Gastrocnemius medialis (tissue), 4 donors: ENCODE measurements at regions not wholly inside any gene's neighbourhood (a gene's known extent, or its start where the extent isn't known, plus 50 kb on each side); places are given as distances from the start of the nearest gene placed in this dataset.

ENCODE experiments used
- ATAC-seq, 2 donors: fragments of 150-250 bp; one replicate each; pipeline ENCODE4 v1.9.1; 2016
- DNase-seq, 2 donors: peaks; one replicate each; pipeline ENCODE4 v3.0.0-alpha.2; 2019
- H3K27ac ChIP-seq, 4 donors: fragments of 200-600 bp; sonication (generic); 1 replicate in 1 of 4; 2 replicates in 3 of 4; pipeline ENCODE4 v1.5.1; 2016 to 2018; ENCODE audit warnings: mild to moderate bottlenecking in 2 of 4, moderate library complexity in 1 of 4
- H3K27me3 ChIP-seq, 3 donors: fragments of 200-600 bp; sonication (generic) in 2 of 3; 1 replicate in 1 of 3; 2 replicates in 2 of 3; pipeline versions ENCODE4 v1.5.1 to v1.6.0; 2016 to 2019; ENCODE audit warnings: mild to moderate bottlenecking in 1 of 3, moderate library complexity in 1 of 3
- H3K36me3 ChIP-seq, 2 donors: fragments of 200-600 bp; sonication (generic) in 1 of 2; one replicate each; pipeline ENCODE4 v1.5.1; 2017 to 2018
- H3K4me1 ChIP-seq, 2 donors: fragments of 200-600 bp; sonication (generic) in 1 of 2; one replicate each; pipeline ENCODE4 v1.5.1; 2016 to 2017; ENCODE audit warnings: mild to moderate bottlenecking in 2 of 2
- H3K4me3 ChIP-seq, 4 donors: fragments of 200-600 bp; sonication (generic) in 3 of 4; 1 replicate in 1 of 4; 2 replicates in 3 of 4; pipeline ENCODE4 v1.5.1; 2016 to 2019; ENCODE audit warnings: mild to moderate bottlenecking in 2 of 4
- H3K9me3 ChIP-seq, 3 donors: fragments of 200-600 bp; sonication (generic) in 2 of 3; 1 replicate in 1 of 3; 2 replicates in 2 of 3; pipeline ENCODE4 v1.5.1; 2016 to 2019
- POLR2A ChIP-seq, 2 donors: fragments of 450-650 bp; IDR thresholded peaks; one replicate each; pipeline ENCODE4 v1.6.1; 2017; ENCODE audit warnings: antibody characterized with exemption in 2 of 2, mild to moderate bottlenecking in 2 of 2, moderate library complexity in 2 of 2
- in situ Hi-C, 4 donors: fragments of 200-750 bp; cut with MboI; loops; one replicate each; pipeline versions ENCODE4 v1.15.0 to v1.8.0; 2017; ENCODE audit warnings: low sequenced_read_pairs in 4 of 4
- intact Hi-C: fragments of 100-400 bp; cut with DNase I; formaldehyde crosslinking; loops from one replicate; pipeline ENCODE4 v1.15.1; 2023; ENCODE audit warnings: low total_unique reads
- TF ChIP-seq, protein P1 (sequence below), 5 experiments: fragments of 450-650 bp in 3 of 5; fragments of 200-600 bp in 2 of 5; sonication (generic) in 2 of 5; IDR thresholded peaks in 4 of 5; conservative IDR thresholded peaks in 1 of 5; 1 replicate in 4 of 5; 2 replicates in 1 of 5; pipeline ENCODE4 v1.5.1; 2016 to 2019; ENCODE audit warnings: antibody characterized with exemption in 5 of 5, mild to moderate bottlenecking in 3 of 5, moderate library complexity in 3 of 5

- no peak for ATAC-seq
Observed at GRCh38 chr11:69397732-69398131, 83.7 kb upstream of the LINC01488 start.

GRCh38 chr11:69398529-69399492, 82.7 kb upstream of the LINC01488 start:
- in situ Hi-C loops (no loop called here), intact Hi-C loops (no loop called here)
- Histone ChIP-seq H3K4me1 (no peaks in the 10 kb centered on the region), H3K27me3 (no peaks in the 10 kb centered on the region), H3K36me3 (no peaks in the 10 kb centered on the region), H3K9me3 (no peaks in the 10 kb centered on the region), H3K4me3 (no peak overlapping the region), H3K27ac (no peak overlapping the region)
- ATAC-seq (no peak), DNase-seq (peak in 1 of 2 donors; percentile 6)
- TF ChIP-seq POLR2A (IDR thresholded peaks at IDR 0.05), result no peak
- TF ChIP-seq, protein P1, sequence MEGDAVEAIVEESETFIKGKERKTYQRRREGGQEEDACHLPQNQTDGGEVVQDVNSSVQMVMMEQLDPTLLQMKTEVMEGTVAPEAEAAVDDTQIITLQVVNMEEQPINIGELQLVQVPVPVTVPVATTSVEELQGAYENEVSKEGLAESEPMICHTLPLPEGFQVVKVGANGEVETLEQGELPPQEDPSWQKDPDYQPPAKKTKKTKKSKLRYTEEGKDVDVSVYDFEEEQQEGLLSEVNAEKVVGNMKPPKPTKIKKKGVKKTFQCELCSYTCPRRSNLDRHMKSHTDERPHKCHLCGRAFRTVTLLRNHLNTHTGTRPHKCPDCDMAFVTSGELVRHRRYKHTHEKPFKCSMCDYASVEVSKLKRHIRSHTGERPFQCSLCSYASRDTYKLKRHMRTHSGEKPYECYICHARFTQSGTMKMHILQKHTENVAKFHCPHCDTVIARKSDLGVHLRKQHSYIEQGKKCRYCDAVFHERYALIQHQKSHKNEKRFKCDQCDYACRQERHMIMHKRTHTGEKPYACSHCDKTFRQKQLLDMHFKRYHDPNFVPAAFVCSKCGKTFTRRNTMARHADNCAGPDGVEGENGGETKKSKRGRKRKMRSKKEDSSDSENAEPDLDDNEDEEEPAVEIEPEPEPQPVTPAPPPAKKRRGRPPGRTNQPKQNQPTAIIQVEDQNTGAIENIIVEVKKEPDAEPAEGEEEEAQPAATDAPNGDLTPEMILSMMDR (IDR thresholded peaks at IDR 0.05 in 4 of 5, conservative IDR thresholded peaks at IDR 0.05 in 1 of 5), result no peak

More at GRCh38 chr11:69397732-69398131, 83.7 kb upstream of the LINC01488 start:
- DNase-seq, result no peak
- intact Hi-C loops, result no loop called here
- no peak overlapping the region for H3K4me3 ChIP-seq
- TF ChIP-seq, protein P1 (IDR thresholded peaks at IDR 0.05 in 4 of 5, conservative IDR thresholded peaks at IDR 0.05 in 1 of 5), result no peak
- H3K27me3 ChIP-seq, result no peaks in the 10 kb centered on the region
- H3K36me3 ChIP-seq, result no peaks in the 10 kb centered on the region
- in situ Hi-C loops, result no loop called here
- H3K27ac ChIP-seq, result no peak overlapping the region
- H3K4me1 ChIP-seq, result no peaks in the 10 kb centered on the region
- H3K9me3 ChIP-seq, result no peaks in the 10 kb centered on the region

GRCh38 chr11:69400140-69400539, 81.3 kb upstream of the LINC01488 start:
- Histone ChIP-seq H3K4me1 (no peaks in the 10 kb centered on the region), H3K4me3 (no peak overlapping the region), H3K36me3 (no peaks in the 10 kb centered on the region), H3K27me3 (no peaks in the 10 kb centered on the region), H3K9me3 (no peaks in the 10 kb centered on the region), H3K27ac (no peak overlapping the region)
- DNase-seq (no peak), ATAC-seq (no peak)
- TF ChIP-seq POLR2A (IDR thresholded peaks at IDR 0.05), result no peak
- TF ChIP-seq, protein P1 (IDR thresholded peaks at IDR 0.05 in 4 of 5, conservative IDR thresholded peaks at IDR 0.05 in 1 of 5), result no peak
- in situ Hi-C loops, result no loop called here
- intact Hi-C loops, result no loop called here

DNA sequence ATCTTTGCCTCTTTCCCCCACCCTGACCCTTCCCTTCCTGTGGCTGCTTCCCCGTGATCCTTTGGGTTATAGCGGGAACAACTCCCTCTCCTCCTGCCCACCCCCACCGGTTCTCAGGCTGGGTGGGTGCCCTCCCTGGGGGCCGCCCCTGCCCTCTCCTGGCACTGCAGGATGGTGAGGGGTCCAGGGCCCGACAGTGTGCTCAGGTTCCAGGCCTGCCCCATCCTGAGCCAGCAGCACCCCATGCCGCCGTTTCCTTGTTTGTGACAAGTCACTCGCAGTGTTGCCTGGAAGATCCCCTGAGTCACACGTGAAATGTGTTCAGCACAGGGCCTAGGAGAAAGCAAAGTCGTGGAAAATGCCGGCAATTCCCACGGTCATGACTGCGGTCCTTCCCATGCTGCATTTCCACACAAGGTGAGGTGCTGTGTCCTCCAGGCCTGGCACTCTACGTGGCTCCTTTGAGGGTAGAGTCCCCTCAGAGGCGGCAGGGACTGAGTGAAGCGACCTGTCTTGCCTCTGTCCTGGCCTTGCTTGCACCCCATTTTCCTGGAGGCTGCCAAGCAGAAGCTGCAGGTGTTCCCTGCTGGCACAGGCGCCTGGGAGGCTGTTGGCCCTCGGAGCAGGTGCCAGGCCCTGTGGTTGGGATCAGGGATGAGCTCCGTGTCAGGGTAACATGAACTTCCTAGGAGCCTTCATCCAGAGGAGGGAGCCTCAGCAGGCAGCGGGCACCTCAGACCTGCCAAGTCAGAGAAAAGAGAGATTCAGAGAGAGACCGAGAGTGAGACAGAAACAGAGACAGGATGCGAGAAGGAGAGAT, 80.5 kb upstream of the LINC01488 start:
- intact Hi-C loops, result no loop called here
- H3K27ac ChIP-seq, result no peak overlapping the region
- DNase-seq (no peak), ATAC-seq (no peak)
- TF ChIP-seq, protein P1 (IDR thresholded peaks at IDR 0.05 in 4 of 5, conservative IDR thresholded peaks at IDR 0.05 in 1 of 5), result no peak
- TF ChIP-seq POLR2A (IDR thresholded peaks at IDR 0.05), result no peak
- no peaks in the 10 kb centered on the region for H3K36me3 ChIP-seq
- H3K4me3 ChIP-seq, result no peak overlapping the region
- H3K4me1 ChIP-seq, result no peaks in the 10 kb centered on the region
- no peaks in the 10 kb centered on the region for H3K27me3 ChIP-seq
- in situ Hi-C loops, result no loop called here
- H3K9me3 ChIP-seq, result no peaks in the 10 kb centered on the region
